ENCODE measurements at regions not wholly inside any gene's neighbourhood (a gene's known extent, or its start where the extent isn't known, plus 50 kb on each side); places are given as distances from the start of the nearest gene placed in this dataset.

GRCh38 chr4:160352637-160353036 lies 1249.8 kb downstream of the RAPGEF2 start:
- TF ChIP-seq POLR2A (IDR thresholded peaks at IDR 0.05; ENCODE audit: low read length) (no peak), GATA1 (IDR thresholded peaks at IDR 0.05; ENCODE audit: low read depth, low read length) (no peak)

Data from erythroblast (primary cell).